ENCODE measurements at regions not wholly inside any gene's neighbourhood (a gene's known extent, or its start where the extent isn't known, plus 50 kb on each side); places are given as distances from the start of the nearest gene placed in this dataset.

- TF ChIP-seq CTCF (IDR thresholded peaks at IDR 0.05; ENCODE audit: poor library complexity) (no peak), EZH2 (IDR thresholded peaks at IDR 0.05; ENCODE audit: borderline replicate concordance) (no peak)
Observed at GRCh38 chr4:31482691-31483090, 762.5 kb downstream of the PCDH7 start.
